ENCODE measurements at regions not wholly inside any gene's neighbourhood (a gene's known extent, or its start where the extent isn't known, plus 50 kb on each side); places are given as distances from the start of the nearest gene placed in this dataset.

- TF ChIP-seq CTCF (conservative IDR thresholded peaks at IDR 0.05; ENCODE audit: low read depth, low read length) = no peak
- no peak for TF ChIP-seq EZH2phosphoT487 (IDR thresholded peaks at IDR 0.05; ENCODE audit: borderline replicate concordance, low read length)
- TF ChIP-seq EZH2 (IDR thresholded peaks at IDR 0.05; ENCODE audit: low read length, unreplicated experiment) = no peak
Measured at GRCh38 chr10:45160271-45160670, 155.1 kb downstream of the OR13A1 start.

All from PC-3 (cell line).